GM18519 (cell line): ENCODE measurements at regions not wholly inside any gene's neighbourhood (a gene's known extent, or its start where the extent isn't known, plus 50 kb on each side); places are given as distances from the start of the nearest gene placed in this dataset.
"Not testable (repeated sequence)": the region's sequence is repeated elsewhere in the genome, so short reads cannot be mapped to it uniquely, and the experiment has no call there.

Experiments
- ATAC-seq: cut with Tn5 transposase; IDR thresholded peaks from one replicate; pipeline ENCODE4 v1.9.1; 2021; ENCODE audit warnings: mild to moderate bottlenecking, moderate library complexity; ENCODE audit not compliant: unreplicated experiment, low FRiP score

DNA sequence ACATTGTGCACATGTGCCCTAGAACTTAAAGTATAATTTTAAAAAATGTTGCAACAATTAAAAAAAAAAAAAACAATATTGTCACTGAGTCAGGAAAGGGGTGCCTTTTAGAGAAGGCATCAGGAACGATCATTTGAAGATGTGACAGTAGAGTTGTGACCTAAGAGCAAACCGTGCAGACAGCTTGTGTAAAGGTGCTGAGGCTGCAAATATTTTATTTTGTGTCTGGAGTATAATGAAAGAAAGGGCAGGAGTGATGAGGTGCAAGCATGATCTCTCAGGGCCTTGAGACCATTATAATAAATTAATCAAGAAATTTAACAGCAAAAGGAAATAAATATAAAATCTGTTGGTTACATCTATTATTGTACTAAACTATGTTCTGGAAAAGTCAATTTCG lies 1219.7 kb downstream of the OLFM4 start:
- no peak for ATAC-seq

DNA sequence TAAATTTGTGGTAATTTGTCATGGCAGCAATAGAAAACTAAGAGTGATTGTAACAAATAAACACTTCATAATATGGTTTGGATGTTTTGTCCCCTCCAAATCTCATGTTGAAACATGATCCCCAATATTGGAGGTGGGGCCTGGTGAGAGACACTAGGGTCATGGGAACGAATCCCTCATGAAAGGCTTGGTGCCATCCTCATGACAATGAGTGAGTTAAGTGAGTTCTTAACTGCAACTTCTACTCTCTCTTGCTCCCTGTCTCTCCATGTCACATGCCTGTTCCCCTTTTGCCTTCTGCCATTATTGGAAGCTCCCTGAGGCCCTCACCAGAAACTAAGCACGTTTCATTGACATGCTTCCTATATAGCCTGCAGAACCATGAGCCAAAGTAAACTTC lies 1233.2 kb downstream of the OLFM4 start:
- no peak for ATAC-seq

DNA sequence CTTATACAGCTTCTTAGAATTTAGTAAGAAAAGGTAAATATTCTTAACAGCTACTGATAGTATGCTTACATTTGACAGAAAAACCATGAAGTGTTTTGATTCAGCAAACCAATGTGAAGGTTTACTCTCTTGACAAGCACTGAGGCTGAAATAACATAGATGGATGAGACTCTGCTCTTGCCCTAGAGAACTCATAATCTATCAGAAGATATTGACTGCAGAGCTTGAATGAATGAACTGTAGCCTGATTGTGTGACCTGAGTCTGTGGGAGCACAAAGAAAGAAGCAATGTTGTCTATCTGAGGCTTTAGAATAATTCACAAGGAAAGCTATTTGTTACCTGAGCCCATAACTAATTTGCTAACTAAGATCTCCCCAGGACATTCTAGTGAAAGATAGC lies 1235.3 kb downstream of the OLFM4 start:
- no peak for ATAC-seq

DNA sequence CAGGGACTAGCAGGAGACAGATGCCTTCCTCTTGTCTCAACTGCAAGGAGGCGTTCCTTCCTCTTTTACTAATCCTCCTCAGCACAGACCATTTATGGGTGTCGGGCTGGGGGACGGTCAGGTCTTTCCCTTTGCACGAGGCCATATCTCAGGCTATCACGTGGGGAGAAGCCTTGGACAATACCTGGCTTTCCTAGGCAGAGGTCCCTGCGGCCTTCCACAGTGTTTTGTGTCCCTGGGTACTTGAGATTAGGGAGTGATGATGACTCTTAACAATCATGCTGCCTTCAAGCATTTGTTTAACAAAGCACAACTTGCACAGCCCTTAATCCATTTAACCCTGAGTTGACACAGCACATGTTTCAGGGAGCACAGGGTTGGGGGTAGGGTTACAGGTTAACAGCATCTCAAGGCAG lies 1238.6 kb downstream of the OLFM4 start:
- not testable (repeated sequence) for ATAC-seq

DNA sequence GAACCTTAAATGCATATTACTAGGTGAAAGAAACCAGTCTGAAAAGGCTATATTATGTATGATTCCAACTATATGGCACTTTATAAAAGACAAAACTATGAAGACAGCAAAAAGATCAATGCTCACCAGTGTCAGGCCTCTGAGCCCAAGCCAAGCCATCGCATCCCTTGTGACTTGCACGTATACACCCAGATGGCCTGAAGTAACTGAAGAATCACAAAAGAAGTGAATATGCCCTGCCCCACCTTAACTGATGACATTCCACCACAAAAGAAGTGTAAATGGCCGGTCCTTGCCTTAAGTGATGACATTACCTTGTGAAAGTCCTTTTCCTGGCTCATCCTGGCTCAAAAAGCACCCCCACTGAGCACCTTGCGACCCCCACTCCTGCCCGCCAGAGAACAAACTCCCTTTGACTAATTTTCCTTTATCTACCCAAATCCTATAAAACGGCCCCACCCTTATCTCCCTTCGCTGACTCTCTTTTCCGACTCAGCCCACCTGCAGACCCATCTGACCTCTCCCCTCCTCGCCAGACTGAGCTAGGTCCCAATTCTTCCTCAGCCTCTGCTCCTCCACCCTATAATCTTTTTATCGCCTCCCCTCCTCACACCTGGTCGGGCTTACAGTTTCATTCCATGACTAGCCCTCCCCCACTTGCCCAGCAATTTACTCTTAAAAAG lies 1239.5 kb downstream of the OLFM4 start:
- ATAC-seq, result not testable (repeated sequence)

DNA sequence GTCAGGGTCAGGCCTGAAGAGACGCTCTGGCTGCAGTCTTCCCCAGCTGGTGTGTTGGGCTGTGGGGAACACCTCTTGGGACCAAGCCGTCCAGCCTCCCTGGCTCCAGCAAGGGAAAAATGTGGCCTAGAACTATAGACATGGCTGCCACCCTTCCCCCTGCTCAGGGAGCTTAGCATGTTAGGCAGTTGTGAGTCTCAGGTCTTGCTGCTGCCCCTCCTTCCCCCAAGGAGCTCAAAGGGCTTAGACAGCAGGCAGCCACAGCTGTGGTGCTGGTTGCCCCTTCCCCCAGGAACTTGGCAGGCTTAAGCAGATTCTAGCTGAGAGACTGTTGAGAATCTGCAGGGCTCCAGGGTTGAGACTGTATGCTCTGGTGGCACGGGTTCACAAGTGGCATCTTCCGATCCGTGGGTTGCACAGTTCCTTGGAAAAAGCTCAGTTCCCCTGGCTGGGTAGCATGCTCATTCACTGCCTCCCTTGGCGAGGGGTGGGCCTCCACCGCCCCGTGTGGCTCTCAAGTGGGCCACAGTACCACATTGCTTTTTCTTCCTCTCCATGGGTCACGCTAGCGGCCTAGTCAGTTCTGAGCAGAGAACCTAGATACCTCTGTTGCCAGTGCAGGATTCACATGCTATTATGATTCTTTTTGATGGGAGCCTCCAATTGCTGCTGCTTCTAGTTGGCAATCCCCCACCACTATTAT lies 1258.6 kb downstream of the OLFM4 start:
- ATAC-seq, result no peak

DNA sequence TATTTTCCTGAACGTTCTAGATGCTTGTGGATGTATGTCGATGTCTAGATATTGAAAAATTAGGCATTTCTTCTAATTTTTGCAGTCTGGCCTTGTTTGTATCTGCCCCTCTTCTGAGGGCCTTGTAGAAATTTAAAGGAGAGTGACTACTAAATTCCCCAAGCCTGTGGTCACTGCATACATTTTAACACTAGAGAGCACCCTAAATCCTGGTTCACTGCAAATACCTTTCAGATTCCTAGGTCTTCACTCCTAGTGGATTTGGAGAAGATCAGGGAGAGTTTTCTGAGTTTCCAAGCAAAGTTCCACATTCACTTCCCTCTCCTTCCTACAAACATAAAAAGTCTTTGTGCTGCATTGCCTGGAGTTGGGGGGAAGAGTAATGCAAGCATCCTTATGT lies 1272.5 kb downstream of the OLFM4 start:
- ATAC-seq, result no peak

DNA sequence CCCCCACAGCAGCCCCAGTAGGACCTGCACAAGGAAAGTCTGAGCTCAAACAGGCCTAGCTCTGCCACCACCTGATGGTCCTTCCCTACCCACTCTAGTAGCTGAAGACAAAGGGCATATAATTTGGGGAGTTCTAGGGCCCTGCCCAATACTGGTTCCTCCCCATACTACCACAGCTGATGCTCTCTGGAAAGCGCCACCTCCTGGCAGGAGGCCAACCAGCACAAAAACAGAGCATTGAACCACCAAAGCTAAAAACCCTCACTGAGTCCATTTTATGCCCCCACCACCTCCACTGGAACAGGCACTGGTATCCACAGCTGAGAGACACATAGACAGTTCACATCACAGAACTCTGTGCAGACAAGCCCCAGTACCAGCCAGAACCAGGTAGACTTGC lies 1276.8 kb downstream of the OLFM4 start:
- ATAC-seq, result no peak

DNA sequence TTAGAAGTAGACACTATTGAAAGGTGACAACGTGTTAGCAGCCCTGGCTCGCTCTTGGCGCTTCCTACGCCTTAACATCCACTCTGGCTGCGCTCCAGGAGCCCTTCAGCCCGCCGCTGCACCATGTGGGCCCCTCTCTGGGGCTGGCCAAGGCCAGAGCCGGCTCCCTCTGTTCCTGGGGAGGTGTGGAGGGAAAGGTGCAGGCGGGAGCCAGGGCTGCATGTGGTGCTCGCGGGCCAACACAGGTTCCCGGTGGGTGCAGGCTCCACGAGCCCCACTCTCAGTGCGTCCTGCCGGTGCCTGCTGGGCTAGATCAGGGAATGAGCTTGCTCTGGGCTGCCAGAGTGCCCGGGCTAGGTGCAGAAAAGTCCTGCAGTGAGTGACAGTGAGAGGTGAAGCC lies 1284.3 kb downstream of the OLFM4 start:
- ATAC-seq, result no peak

DNA sequence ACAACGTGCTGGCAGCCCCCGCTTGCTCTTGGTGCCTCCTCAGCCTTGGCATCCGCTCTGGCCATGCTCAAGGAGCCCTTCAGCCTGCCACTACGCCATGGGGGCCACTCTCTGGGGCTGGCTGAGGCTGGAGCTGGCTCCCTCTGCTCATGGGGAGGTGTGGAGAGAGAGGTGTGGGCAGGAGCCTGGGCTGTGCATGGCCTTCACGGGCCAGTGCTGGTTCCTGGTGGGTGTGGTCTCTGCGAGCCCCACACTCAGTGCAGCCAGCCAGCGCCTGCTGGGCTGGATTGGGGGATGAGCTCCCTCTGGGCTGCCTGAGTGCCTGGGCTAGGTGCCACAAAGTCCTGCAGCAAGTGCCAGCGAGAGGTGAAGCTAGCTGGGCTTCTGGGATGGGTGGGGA lies 1289.1 kb downstream of the OLFM4 start:
- ATAC-seq, result no peak

DNA sequence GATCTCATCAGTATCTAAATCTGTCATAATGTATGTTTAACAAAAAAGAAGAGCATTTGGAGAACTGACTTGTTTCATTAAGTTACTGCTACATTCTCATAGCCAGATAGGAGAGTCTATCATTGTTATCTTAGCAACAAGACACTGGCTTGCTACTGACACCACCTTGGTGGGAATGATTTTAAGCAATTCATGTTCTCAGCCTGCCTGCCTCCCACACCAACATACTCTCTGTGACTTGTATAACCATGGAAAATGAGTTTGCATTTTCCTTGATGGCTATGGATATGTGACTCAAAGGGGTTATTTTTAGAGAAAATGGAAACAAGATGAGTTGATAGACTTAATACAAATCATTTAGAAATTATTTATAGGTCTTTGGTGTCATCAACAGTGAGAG lies 1308.9 kb downstream of the OLFM4 start:
- ATAC-seq, result no peak

DNA sequence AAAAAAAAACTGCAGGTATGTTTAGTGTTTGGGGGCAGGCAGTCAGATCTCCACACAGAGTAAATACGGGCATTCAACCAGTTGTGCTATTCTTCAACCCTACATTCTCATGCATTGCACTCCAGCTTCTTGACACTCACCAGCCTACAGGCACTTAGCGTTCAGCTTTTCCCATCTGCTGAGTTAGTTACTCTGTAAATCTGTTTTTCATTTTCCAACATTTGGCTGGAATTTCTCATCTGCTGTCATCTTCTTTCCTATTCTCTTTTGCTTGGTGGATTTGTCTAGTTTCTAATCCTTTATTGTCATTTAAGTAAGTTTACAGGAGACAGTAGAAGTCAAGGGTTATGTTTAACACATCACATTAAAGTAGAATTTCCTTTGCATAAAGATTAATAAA lies 1318.9 kb downstream of the OLFM4 start:
- no peak for ATAC-seq

DNA sequence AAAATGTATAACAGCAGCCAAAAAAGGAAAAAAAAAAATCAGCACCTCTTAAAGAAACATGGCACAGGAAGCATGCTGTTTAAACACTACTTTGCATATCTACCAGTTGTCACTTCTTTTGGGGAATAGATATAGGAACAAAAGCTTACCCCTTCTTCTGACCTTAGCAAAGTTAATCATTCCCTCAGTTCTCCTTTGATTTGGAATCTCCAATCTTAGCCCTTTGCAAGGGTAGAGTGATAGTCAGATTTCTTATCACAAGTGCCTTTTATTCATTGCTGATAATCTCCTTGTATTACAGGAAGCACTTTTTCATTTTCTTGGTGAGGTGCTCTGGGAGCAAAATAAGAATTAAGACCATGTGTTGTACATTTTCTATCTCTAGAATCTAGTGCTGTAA lies 1327.6 kb downstream of the OLFM4 start:
- ATAC-seq, result no peak

DNA sequence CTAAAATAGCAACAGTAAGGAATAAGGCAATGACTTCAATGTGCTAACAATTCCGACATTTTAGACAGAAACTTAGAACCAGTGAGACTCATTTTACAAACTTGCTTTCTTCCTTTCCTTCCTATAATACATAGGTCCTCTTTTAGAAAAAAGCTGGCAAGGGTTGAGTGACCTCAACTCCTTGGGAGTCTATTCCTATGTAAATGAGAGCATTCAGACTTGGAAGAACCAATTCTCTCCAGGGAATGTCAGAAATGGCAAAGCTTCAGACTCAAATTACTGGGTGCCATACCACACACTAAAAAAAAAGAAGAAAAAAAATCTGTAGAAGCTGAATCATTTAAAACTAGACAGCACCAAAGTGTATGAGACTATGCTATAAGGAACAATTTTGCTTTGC lies 1328.2 kb downstream of the OLFM4 start:
- no peak for ATAC-seq

DNA sequence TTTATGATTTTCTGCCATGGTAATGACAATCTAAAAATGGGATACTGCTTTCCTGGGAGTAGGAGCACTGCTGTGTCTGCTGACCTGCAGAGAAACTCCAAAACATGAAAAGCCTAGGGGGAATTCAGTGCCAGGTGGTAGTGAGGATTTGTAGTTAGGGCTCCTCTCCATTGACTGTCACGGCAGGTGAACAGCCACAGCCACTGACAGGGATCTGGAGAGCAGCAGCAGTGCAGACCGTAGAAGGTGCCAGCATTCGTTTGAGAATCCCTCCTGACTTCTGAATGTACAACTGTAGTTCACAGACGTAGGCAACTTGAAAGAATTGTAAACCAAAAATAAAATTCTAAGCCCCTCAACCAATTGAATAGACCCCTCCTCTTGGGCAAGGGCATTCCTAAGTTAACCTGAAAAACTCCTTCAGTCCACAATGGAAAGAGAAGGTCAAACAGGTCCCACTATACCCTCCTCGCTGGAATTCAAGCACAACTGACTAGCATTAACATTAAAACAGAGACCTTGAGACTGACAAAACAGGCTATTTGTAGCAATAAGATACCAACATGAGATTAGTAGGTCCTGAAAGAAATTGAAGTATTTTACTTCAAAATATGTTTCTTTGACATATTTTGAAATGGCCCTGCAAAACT lies 1328.8 kb downstream of the OLFM4 start:
- no peak for ATAC-seq

DNA sequence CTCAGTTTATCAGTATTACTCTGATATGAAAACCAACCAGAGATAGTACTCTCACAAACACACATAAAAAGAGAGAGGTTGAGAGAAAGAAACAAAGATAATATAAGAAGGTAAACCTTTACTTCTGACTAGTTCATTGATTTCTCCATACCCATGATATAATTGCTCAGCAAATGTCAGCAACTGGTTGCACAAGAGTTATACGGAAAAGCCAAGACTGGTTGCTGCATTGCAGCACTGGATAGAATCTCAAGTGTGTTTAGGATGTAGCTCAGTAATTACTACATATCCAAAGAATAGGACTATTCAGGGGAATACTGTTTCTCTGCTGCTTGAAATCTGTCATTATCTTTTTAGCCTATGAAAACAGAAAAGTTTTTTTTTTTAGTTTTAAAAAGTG lies 1332.8 kb downstream of the OLFM4 start:
- ATAC-seq, result no peak

DNA sequence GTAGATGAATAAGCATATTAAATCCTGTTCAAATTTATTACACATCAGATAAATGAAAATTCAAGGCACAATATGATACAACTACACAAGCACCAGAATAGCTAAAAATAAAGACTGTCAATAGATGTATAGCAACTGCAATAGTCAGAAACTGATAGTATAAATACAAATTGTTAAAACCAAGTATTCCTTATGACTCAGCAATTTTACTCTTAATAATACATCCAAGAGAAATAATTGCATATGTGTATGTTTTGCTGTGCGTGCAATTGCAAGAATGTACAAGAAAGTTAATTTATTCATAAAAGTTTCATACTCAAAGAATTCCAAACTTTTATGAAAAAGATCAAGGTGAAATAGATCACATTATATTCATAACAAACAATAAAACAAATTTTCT lies 1338.1 kb downstream of the OLFM4 start:
- no peak for ATAC-seq

DNA sequence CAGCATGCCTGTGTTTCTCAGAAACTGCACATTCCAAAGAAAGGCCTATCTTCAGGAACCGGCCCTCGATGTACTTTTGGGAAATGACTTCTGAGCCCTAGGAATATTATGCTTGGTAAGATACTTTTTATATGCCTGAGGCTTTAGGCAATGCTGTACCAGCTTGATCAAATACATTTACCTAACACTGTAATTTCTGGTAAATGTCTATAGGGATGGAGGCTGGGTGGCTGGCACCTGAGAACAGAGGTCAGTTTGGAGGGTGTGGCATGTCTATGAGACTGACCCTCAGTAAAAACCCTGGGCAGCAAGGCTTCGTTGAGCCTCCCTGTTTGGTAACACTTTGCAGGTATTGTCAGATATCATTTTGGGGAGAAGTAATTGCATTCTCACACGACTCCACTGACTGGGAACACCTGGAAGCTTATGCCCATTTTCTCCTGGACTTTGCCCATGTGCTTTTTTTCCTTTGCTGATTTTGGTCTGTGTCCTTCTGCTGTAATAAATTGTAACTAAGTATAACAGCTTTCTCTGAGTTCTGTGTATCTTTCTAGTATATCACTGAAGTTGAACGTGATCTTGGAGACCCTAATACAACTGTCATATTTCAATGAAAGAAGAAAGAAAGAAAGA lies 1339.1 kb downstream of the OLFM4 start:
- ATAC-seq, result no peak

DNA sequence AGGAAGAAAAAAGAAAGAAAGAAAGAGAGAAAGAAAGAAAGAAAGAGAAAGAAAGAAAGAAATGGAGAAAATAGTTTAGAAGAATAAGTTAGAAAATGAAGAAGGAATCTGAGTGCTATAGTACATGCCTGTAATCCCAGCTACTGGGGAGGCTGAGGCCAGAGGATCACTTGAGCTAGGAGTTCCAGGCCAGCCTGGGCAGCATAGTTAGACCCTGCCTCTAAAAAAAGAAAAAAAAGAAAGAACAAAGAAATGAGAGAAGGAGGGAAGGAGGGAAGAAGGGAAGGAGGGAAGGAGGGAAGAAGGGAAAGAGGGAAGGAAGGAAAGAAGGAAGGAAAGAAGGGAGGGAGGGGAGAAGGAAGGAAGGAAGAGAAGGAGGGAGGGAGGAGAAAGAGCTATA lies 1339.8 kb downstream of the OLFM4 start:
- no peak for ATAC-seq

DNA sequence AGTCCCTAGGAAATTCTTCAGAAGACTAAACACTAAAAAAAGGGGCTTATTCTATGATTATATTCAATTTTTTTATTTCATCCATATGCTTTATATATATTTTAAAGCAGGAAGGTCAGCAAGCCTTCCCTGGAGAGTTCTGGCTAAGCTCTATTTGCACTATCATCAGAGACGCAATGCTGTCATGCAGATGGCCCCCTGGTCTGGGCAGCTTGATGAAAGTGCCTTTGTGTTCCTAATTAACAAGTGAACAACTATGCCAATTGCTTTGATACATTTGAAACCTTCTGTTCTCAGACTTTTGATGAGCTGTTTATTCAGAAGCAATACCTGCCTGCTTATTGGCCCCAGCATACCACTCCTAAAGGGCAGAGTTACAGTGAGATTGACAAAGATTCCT lies 1344.6 kb downstream of the OLFM4 start:
- ATAC-seq, result no peak

DNA sequence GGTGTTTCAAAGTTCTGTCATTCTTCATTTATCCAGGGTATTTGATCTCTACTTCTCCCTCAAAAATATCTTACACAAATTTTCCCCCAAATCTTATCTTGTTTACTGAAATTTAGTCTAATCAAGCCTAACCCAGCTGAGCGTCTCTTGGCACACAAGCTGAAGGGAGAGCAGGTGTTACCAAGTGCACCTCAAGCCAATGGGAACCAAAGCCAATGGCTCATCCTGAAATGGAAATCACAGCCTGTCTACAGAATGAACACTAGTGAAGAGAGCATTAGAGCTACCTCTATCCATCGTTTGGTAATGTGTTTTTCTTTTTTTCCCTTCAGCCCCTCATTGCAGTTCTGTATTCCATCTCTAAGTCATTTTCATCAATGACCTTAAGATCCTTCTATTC lies 1350.8 kb downstream of the OLFM4 start:
- ATAC-seq, result no peak
